OCI-LY3 (cell line): ENCODE measurements at regions not wholly inside any gene's neighbourhood (a gene's known extent, or its start where the extent isn't known, plus 50 kb on each side); places are given as distances from the start of the nearest gene placed in this dataset.

Source experiments
- CTCF ChIP-seq: fragments of 200-600, 300-600 bp; sonication (generic); IDR thresholded peaks from 2 replicates; pipeline ENCODE4 v1.5.1; 2014; ENCODE audit warnings: antibody characterized with exemption, low read length, low read depth
- EZH2phosphoT487 ChIP-seq: fragments of 200-600 bp; shearing (Covaris generic); IDR thresholded peaks from 2 replicates; pipeline ENCODE4 v1.6.1; 2018; ENCODE audit warnings: antibody characterized with exemption, mixed run types, low read depth

- TF ChIP-seq CTCF (no peak), EZH2phosphoT487 (no peak)
Observed at GRCh38 chr6:113412589-113413357, 444.4 kb upstream of the MARCKS start.
